GM21381 (cell line): ENCODE measurements at regions not wholly inside any gene's neighbourhood (a gene's known extent, or its start where the extent isn't known, plus 50 kb on each side); places are given as distances from the start of the nearest gene placed in this dataset.
"Not testable (repeated sequence)": the region's sequence is repeated elsewhere in the genome, so short reads cannot be mapped to it uniquely, and the experiment has no call there.

Experiments
- ATAC-seq: cut with Tn5 transposase; IDR thresholded peaks from one replicate; pipeline ENCODE4 v1.9.1; 2021; ENCODE audit warnings: mild to moderate bottlenecking, moderate library complexity; ENCODE audit not compliant: unreplicated experiment

- no peak for ATAC-seq
Observed at GRCh38 chr1:228937851-228938536, 202.7 kb downstream of the RHOU start.

GRCh38 chr1:228938537-228938901 is 203.2 kb downstream of the RHOU start:
- ATAC-seq: no peak

DNA sequence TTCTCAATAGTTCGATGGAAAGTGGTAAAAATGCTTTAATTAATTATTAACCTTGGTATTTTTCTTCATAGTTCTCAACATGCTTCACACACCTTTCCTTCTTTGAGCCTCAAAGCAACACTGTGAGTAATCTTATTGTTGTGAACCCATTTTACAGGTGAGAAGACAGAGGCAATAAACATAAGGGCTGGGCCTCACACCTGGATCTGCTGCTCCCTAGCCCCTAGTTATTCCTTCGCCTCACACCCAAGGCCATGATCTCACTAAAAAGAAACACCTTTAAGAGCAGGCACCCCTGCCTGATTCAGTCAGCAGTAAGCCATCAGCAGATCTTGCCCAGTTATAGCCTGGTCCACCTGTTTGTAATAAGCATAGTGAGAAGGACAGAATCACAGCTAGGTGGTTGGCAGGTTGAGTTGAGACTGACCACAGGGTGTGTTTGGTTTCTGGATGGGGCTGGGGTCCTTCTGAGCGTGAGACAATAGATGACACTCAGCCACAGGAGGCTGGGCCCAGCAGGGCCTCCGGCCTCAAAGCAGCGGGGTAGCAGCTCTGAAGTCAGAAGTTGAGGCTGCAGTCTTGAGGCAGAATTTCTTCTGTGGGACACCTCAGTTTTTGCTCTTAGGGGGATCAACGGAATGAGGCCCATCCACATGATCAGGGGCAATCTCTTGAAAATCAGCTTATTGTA is 203.9 kb downstream of the RHOU start:
- no peak for ATAC-seq

DNA sequence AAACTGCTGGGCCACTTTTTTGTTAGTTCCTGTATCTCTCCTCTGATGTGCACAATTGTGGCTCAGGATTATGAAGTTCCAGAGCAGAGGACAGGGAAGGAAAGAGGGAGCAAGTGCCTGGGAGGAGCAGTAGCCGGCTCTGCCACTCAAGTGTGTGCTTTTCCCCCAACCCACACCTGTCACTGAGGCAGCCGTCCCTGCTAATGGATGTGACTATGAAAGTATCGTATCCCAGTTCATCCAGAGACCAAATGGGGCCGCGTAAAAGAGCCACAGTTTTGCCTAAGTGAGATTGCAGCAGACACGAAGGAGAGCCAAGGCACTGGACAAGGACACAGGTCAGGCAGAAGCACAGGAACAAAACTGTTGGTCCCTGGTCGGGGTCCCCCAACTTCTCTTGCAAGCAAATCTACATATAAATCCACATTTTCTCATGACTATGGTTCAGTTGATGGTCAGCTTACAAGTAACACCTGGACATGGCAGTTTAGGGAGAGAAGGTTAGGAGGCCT is 204.7 kb downstream of the RHOU start:
- ATAC-seq: no peak

DNA sequence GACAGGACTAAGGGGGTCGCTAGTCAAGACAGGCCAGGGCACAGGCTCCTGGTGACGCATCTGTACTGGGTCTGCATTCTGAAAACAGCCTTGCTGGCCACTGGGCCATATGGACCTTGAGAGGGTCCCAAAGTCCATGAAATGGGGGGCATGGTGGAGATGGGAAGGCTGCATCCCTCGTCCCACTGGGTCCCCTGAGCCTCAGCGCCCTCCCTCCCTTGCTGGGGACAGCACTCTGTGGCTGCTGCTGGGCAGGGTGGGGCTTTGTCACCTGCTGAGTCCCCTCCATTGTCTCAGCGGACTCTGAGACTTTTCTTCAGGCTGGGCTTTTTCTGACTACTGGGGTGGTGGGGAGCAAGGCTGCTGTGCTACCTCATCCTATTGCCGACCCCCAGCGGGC is 205.2 kb downstream of the RHOU start:
- ATAC-seq: no peak

DNA sequence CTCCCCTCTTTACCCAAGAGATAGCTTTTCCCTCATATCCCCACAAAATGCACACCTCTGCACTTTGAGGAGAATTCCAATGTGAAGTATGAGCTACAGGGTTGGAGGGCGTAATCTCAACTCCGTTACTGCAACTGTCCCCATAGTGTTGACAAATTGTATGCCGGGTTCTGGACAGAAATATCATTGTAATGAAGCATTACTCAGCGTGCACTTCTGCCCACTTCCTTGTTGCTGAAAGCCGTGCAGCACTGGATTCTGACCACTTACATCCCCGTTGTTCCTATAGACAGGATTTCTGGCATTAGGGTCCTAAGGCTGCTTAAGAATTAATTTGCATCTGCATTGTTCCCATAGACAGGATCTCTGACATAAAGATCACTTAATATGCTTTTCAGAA is 205.6 kb downstream of the RHOU start:
- no peak for ATAC-seq

DNA sequence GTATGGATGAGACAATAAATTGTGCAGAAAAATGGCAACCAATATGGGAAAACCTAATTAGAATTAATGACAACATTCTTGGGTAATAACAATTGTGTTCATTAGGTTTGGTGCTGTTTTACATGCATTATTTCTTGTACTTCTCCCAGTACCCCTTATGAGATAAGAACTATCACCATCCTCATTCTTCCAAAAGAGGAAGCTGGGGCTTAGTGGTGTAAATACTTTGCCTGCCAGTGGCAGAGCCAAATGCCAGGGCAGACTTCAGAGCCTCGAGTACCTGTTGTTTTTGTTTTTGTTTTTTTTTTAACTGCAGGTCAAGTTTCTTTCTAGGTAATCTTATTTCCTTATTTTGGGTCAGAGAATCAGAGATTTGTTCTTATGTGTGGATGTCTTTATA is 206.4 kb downstream of the RHOU start:
- no peak for ATAC-seq

DNA sequence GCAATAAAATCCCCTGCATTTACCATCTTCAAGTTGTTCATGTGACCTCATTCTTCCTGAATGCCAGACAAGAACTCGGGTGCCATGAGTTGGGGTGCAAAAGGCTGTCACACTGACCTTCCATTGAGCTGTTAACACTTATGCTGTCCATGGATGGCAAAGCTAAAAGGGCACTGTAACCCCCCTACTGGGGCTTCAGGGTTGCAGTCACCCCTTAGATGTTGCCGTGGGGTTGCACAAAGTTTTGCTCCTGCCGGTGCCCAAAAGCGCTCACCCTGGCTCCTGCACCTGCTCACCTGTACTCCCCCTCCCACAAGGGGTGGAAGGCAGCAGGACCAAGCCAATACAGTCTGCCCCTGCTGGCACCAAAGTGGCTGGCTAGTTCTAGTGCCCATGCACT is 208.2 kb downstream of the RHOU start:
- no peak for ATAC-seq

DNA sequence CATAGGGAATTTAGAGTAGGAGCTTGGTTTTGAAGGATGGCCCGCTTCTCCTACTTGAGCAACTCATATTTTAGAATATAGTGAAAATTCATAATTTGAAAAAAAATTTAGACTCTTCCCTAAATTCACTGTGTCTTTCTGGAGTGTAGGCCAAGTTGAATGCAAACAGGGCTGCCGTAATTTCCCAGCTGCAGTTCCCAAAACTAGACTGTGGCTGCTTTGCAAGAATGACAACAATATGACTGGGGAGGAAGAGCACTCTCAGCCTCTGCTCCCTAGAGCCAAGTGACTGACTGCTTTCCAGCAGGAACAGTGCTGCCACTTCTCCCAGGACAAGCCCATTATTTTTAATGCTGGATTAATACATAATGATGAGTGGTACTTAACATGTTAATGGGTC is 209.0 kb downstream of the RHOU start:
- no peak for ATAC-seq

GRCh38 chr1:228944935-228945371 is 209.7 kb downstream of the RHOU start:
- no peak for ATAC-seq

DNA sequence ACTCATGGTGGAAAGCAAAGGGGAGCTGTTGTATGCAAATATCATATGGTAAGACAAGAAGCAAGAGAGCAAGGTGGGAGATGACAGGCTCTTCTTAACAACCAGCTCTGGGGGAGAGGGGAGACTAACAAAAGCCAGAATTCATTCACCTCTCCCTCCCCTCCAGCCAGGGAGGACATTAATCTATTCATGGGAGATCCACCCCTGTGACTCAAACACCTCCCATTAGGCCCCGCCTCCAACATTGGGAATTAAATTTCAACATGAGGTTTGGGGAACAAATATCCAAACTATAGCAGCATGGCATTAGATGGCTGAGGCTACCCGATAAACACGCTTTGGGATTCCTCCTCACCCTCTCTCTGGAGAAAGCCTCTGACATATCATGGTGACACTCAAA is 210.6 kb downstream of the RHOU start:
- no peak for ATAC-seq

- not testable (repeated sequence) for ATAC-seq
Observed at GRCh38 chr1:228949617-228950016, 214.3 kb downstream of the RHOU start.

GRCh38 chr1:228953207-228953606 is 217.9 kb downstream of the RHOU start:
- ATAC-seq: no peak

DNA sequence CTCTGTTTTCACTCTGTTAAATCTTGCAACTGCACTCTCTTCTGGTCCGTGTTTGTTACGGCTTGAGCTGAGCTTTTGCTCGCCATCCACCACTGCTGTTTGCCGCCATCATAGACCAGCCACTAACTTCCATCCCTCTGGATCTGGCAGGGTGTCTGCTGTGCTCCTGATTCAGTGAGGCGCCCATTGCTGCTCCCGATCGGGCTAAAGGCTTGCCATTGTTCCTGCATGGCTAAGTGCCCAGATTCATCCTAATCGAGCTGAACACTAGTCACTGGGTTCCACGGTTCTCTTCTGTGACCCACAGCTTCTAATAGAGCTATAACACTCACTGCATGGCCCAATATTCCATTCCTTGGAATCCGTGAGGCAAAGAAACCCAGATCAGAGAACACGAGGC is 218.5 kb downstream of the RHOU start:
- ATAC-seq: not testable (repeated sequence)

DNA sequence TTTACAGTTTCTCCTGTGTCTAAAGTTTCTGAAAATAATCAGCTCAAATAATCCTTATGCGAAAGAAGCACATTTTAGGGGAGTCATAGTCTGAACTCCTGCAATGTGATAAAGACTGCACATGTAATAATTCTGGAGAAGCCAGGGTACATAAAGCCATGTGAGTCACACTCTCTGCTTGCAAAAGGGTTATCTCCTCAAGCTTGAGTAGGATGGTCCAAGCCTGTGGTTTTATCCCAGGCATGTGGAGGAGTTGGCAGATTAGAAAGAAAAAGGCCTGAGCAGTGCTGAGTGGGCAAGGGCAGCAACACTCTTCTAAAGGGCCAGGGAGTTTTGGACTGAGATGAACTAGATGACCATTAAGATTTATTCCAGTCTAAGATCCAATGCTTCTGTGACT is 220.4 kb downstream of the RHOU start:
- no peak for ATAC-seq

DNA sequence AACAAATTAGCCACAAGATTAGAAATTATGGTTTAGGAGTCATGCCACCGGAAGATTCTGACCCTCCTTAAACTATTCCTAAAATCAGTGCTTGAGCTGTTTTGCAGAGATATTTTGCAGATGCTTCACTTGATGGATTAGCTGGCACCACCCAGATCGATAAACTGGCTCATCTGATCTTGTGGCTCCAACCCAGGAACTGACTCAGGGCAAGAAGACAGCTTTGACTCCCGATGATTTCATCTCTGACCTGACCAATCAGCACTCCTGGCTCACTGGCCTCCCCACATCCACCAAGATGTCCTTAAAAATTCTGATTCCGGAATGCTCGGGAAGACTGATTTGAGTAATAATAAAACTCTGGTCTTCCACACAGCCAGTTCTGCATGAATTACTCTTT is 221.6 kb downstream of the RHOU start:
- ATAC-seq: no peak

DNA sequence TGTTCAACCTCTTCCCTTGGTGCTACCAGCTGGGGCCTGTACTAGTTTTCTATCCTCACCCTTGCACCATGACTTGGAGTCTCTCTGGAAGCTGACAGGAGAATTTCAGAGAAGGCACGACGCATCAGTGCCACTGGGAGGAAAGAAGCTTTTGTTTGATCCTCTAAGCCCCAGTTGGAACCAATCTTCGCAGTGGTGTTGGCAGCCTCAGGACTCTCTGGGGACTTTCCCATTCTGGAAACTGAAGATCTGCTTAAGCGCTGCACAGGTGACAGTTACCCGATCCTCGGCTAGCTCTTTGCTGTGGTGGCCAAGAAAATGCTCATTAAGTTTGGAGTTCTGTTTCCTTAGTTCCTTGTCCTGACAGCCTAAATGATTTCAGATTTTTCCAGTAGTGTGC is 222.3 kb downstream of the RHOU start:
- ATAC-seq: no peak

DNA sequence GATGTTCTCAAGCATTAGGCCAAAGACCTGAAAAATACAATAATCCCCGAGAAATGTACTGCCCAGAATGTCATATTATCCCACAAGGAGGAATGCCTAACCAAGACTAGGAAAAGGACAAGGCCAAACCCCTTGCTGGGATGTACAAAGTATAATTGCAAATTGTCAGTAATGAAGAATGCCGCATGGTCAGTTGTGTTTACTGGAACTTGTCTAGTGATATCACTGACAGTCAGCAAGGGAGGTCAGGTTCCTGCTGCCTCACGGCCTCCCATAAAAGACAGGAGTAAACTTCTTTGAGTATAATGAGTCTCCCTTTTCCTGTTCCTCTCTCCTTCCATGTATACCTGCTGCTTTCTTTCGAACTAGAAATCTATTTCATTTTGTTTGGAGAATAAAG is 222.8 kb downstream of the RHOU start:
- no peak for ATAC-seq

GRCh38 chr1:228958741-228959140 is 223.5 kb downstream of the RHOU start:
- ATAC-seq: no peak

DNA sequence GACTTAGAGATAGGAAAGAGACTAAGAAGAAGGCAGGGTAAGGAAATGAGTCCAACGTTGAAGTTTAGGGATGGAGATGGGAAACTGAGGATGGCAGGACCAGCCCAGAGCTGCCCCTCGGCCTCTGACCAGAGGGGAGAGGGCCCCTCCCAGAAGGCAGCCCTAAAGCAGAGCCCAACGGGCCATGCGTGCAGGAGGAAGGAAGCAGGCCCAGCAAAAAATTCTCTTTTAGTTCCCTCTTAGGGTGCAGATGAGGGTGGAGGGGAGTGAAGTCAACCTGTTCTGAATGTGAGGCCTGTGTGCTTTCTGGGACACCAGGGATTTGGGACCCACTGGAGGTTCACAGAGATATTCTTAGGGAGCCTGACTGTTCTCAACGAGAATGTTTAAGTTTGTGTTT is 225.4 kb downstream of the RHOU start:
- ATAC-seq: no peak

DNA sequence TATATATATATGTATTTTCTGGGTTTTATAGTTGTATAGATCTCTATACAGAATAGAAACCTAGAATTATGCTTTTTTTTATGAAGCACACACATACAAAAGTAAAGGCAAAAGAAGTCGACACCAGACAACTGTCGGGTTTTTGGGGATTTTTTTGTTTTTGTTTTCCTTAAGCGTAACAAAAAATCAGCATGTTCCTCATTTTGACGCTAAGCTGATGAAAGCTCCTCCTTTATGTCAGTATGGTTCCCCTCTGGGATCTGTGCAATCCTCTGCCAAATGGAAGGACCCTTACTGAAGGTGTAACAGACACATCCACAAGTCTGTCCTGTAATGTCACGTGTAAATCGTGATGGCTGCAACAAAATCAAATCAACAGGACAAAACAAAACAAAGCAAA is 226.2 kb downstream of the RHOU start:
- no peak for ATAC-seq

- no peak for ATAC-seq
Observed at GRCh38 chr1:228963795-228964177, 228.5 kb downstream of the RHOU start.
